GM21423 (cell line): ENCODE measurements at regions not wholly inside any gene's neighbourhood (a gene's known extent, or its start where the extent isn't known, plus 50 kb on each side); places are given as distances from the start of the nearest gene placed in this dataset.

Experiments
- ATAC-seq: cut with Tn5 transposase; IDR thresholded peaks from one replicate; pipeline ENCODE4 v1.9.1; 2021; ENCODE audit warnings: mild to moderate bottlenecking, moderate library complexity; ENCODE audit not compliant: unreplicated experiment

- ATAC-seq: no peak
Observed at GRCh38 chr15:62431817-62432216, 266.7 kb upstream of the C2CD4B start.

GRCh38 chr15:62432702-62433398 lies 267.8 kb upstream of the C2CD4B start:
- no peak for ATAC-seq

- no peak for ATAC-seq
Observed at GRCh38 chr15:62436235-62436634, 271.1 kb upstream of the C2CD4B start.

- ATAC-seq: no peak
Observed at GRCh38 chr15:62437753-62438152, 272.7 kb upstream of the C2CD4B start.

GRCh38 chr15:62439543-62440016 lies 274.5 kb upstream of the C2CD4B start:
- no peak for ATAC-seq

GRCh38 chr15:62440362-62441105 lies 275.4 kb upstream of the C2CD4B start:
- ATAC-seq: no peak

- ATAC-seq: no peak
Observed at GRCh38 chr15:62444104-62445022, 279.3 kb upstream of the C2CD4B start.

- ATAC-seq: no peak
Observed at GRCh38 chr15:62445244-62445643, 280.2 kb upstream of the C2CD4B start.

- no peak for ATAC-seq
Observed at GRCh38 chr15:62446984-62447383, 281.9 kb upstream of the C2CD4B start.

- no peak for ATAC-seq
Observed at GRCh38 chr15:62447742-62448141, 282.7 kb upstream of the C2CD4B start.

- ATAC-seq: no peak
Observed at GRCh38 chr15:62449638-62450037, 284.6 kb upstream of the C2CD4B start.

- ATAC-seq: no peak
Observed at GRCh38 chr15:62450061-62450460, 285.0 kb upstream of the C2CD4B start.

GRCh38 chr15:62452026-62452425 lies 286.9 kb upstream of the C2CD4B start:
- ATAC-seq: no peak

GRCh38 chr15:62452667-62453066 lies 287.6 kb upstream of the C2CD4B start:
- no peak for ATAC-seq

- ATAC-seq: no peak
Observed at GRCh38 chr15:62453375-62453774, 288.3 kb upstream of the C2CD4B start.

- ATAC-seq: no peak
Observed at GRCh38 chr15:62453981-62454380, 288.9 kb upstream of the C2CD4B start.

GRCh38 chr15:62454567-62455172 lies 289.6 kb upstream of the C2CD4B start:
- no peak for ATAC-seq

- no peak for ATAC-seq
Observed at GRCh38 chr15:62455441-62455921, 290.4 kb upstream of the C2CD4B start.

GRCh38 chr15:62456011-62456920 lies 291.2 kb upstream of the C2CD4B start:
- ATAC-seq: no peak

- ATAC-seq: no peak
Observed at GRCh38 chr15:62457100-62457499, 292.0 kb upstream of the C2CD4B start.
